CD4-positive, alpha-beta T cell treated with Interleukin-15 for 4 hours (primary cell): ENCODE measurements at regions not wholly inside any gene's neighbourhood (a gene's known extent, or its start where the extent isn't known, plus 50 kb on each side); places are given as distances from the start of the nearest gene placed in this dataset.

ENCODE experiments used
- DNase-seq: peaks from one replicate; pipeline ENCODE4 v3.0.0-alpha.2; 2020; ENCODE audit warnings: low spot score

DNA sequence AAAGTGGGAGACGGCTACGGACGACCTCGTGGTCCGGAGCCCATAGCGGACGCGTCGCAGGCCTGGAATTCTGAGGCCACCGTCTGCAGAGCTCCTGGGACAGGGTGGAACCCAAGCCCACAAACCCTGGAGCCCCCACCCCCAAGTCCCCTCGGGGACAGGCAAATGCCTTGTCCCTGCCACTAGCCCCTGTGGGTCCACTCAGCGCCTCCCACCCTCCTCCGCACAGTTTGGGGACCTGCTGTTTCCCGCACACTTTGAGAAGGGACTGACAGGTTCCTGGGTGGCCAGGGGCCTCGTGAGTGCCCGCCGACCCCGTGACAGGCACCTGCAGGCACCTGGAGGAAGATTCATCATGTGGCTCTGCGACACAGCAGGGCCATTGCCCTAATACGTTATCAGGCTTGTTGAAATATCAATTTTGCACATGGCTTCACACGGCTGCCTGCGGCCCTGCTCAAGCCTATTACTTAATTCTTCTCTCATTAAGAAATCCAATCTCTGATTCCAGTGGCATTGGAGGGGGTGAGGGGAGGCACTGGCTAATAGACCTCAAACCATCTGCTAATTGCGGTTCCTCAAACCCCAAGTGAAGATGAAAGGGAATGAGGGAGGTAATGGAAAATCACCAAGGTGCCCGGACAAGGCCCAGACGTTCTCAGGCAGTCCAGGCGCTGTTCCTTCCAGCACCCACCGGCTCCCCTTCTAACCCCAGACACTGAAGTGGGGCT lies 672.5 kb downstream of the BRD1 start:
- no peak for DNase-seq

DNA sequence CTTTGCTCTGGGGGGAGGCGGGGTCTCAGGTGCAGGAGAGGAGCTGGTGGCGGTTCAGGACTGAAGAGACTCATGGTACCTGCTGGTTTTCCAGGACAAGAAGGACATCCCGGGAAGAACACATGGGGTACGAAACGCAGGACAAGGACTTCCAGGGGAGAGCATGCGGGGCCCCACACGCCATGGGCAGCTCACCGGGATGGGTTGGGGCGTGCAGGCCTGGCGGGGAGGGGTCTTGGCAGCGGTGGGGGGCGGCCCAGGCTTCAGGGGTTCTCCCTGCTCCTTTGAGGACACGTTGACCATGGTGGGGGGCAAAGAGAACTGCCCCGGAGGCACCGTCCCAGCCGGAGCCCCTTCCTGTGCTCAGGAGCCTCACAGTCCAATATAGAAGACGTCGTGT lies 673.2 kb downstream of the BRD1 start:
- DNase-seq = no peak

DNA sequence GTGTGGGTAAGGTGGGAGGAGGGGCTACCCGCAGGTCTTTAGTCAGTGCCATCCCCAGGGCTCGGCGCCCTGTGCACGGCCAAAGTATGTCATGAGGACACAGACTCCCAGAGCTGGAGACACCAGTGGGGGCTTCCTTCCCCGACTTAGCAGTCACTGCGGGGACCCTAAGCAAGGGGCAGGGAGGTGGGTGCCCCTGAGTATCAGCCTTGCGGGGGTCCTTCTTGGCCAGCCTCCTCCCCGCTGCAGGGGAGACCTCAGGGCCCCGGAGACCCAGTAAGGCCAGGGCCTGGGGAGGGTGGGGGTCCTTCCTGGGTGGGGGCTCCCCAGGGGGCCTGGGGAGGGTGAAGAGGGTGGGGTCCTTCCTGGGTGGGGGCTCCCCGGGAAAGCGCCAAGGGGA lies 673.8 kb downstream of the BRD1 start:
- no peak for DNase-seq

DNA sequence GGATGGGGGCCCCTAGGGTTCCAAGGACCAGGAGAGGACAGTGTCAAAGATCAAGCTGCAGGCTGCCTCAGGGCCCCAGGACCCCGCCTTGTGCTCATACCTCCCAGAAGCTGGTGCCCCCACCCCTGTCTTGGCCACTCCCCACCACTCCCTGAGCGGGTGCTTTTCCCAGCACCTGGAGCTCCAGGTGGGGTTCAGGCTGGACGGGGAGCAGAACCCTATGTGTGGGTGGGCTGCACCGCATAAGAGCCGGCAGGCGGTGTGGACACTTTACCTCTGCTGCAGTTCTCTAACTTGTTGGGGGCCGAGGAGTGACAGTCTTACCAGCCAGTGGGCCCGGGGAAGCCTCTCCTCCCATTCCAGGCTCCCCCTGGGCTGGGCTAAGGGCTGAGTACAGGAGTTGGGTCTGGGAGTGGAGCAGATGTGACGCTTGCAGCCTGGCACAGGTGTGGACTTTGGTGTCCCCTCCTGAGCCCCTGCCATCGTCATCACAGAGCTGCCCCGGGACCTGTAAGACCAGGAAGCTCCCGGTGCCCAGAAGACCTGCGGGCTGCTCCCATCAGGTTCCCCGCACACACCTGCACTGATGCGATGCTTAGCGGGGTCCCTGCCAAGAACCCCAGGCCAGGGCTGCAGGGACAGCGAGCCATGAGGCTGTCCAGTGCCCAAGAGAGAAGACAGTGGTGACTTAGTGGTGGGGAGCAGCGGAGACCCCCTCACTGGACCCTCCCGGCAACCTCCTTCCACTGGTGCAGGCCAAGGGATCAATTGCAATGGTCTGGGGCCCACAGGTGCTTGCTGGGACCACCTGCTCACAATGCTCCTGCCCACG lies 674.5 kb downstream of the BRD1 start:
- DNase-seq = no peak

DNA sequence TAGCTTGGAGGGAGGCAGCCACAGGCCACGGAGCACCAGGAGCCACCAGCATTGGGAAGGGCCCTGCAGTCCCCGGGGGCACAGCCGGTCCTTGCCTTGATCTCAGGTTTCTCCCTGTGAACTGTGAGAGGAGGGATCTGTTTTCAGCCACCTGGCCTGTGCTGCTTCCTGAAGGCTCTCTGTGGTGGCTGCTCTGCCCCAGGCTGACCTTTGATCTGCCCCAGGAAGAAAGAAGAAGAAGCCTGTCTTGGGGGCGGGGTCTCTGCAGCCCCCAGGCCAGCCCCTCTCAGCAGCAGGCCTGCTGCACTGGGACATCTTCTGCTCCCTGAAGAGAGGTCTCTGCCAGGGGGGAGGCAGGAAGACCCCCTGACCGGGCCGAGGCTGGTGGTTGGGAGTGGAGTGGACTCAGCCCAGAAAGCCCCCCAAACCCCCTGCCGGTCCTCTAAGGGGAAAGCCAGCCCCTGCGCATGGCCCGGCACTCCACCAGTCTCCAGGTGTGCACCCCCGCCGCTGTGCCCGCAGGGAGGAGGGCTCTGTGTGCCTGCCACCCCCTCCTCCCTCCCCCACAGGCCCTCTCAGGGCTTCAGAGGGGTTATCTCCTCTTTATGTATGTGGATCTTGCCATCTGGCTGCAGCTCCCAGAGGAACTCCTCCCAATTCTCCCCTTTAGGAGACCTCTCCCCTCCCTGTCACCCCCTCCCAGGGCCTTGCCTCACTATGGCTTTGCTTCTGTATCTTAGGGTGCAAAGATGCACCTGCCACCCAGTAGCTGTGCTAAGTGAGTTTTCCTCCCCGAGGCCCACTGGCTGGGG lies 675.3 kb downstream of the BRD1 start:
- no peak for DNase-seq

DNA sequence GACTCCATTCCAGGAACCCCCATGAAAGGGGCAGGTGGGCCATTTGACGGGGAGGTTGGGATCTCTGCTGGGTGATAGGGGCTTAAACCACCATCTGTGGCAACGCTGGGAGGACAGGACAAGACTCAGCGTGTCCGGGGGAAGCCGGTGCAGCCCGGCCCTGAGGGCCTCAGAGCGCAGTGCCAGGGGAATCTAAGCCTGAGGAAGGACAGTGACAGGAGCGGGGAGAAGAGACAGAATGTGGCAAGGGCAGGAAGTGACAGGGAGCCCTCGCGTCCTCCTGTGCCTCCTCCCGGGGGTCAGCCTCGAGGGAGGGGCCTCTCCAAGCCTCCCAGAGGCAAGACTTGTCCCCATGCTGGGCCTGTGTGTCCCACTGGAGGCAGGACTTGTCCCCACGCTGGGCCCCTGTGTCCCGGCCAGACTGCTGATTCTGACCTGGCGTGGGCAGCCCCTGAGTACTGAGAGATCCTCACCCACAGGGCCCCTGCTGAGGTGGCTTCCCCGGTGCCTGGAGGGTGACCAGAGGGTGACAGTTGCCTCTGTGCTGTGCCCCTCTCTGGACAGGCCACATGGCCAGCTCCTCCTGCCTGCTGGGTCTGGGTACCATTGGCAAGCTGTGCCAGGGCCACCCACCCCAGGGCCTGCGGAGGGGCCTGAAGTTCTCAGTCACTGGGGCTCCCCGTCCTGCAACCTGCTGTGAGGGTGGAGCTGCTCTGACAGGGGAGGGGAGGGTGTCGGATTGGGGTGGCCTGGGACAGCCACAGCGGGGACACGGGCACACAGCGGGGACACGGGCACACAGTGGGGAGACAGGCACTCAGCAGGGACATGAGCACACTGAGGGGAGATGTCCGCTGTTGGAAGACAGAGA lies 676.2 kb downstream of the BRD1 start:
- no peak for DNase-seq

DNA sequence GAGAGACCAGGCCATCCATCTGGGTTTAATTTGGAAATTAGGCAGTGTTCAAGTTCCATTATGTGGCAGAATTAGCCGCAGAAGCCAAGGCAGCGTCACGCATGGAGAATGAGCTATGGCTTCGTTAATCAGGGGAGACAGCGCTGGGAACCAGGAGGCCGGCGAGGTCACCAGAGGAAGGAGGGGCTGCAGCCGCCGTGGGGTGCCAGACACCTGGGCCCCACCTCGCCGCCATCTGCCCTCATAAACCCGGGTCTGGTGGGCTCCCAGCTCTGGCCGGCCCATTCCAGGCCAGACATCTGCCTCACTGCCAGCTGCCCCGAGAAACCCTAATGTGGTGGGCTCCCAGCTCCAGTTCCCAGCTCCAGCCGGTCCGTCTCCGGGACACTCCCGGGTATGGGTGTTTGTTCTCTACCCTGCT lies 676.9 kb downstream of the BRD1 start:
- no peak for DNase-seq

DNA sequence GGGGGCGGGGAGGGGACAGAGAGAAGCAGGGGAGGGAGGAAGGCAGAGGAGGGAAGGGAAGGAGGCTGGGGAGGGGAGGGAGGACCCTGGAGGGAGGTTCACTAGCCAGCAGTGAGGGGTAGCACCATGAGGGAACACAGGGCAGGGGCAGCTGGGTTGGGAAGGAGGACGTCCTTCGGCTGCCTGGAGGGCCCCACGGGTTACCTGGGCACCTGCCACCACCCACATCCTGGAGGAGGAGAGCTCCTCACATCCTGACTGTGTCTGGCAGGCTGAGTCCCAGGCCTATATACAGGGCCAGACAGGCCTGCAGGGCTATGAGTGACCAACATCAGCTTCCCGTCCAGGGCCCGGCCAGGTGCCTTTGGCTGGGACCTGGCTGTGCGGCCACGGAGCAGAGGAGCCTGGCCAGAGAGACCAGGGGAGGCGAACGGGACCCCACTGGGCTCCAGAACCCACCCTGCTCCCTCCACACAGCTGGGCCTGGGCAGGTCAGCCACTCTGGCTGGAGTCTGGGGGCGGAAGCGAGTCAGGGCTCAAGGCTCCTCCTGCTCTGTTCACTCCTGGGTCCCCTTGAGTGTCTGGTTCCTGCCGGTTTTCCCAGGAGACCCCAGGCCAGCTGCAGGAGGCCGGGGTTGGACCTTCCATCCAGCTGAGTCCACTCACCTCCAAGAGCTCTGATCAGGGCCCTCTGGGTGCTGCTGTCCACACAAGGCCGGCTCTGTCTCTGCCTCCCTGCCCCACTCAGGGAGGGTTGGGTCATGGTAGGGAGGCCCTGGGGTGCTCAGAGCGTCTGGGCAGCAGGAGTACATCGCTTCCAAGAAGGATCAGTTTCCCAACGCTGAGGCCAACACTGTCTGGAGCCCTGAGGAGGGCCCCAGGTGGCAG lies 677.7 kb downstream of the BRD1 start:
- no peak for DNase-seq

DNA sequence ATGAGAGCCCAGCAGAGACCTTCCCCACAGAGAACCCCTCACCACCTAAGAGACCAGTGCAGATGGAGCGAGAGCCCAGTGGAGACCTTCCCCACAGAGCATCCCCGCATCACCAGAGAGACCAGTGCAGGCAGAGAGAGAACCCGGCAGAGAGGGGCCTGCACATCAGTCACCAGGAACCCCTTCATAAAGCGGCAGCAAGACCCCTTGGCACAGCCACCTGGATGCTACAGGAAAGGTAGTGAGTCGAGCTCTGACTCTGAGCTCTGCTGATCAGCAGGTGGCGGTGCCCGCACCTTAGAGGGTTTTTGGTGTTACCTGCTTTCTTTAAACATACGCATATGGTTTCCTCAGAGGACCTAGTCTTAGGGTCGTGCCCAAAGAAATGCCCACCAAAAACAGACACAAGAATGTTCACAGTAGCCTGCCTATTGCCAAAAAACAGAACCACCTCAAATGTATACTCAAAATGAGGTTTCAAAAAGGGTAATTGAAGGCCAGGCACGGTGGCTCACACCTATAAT lies 678.7 kb downstream of the BRD1 start:
- no peak for DNase-seq

DNA sequence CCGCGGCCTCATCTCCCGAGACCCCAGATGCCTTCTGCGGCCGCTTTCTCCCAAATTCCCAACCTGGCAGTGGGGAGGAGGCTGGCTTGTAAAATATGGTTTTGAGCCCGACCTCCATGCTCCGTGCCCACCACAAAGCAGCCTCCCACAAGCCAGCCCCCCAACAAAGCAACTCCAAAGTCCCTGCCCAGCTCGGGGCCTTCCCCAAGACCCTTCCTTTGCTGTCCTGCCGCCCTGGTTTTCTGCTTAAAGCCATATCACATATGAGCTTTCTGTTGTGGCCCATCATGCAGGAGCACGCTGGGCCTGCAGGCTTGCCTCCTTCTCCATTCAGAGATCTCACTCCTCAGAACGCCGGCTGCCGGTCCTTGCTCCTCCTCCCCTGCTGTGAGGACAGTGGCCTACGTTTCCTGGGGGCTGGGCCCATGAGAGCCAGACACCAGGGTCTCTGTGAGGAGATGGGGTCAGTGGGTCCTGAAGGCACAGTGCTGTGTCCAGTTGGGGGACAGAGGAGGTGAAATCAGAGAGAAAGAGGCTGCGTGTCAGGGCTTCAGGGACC lies 680.0 kb downstream of the BRD1 start:
- DNase-seq = no peak

DNA sequence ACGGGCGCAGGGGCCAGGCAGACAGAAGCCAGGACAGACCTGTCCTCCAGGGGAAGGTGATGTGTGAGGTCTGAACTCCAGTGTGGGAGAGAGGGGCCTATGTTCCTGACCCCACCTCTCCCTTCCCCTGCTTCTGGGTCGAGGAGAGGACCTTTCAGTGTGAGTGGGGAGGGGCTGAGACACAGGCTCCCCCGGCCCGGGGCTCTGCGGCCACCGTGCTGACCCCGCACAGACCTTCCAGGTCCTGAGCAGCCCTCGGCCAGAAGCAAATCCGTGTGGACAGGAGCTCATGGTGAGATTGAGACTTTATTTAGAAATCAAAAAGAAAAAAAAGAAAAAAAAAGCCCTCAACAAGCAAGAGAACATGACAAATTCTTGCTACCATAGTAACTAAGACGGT lies 680.5 kb downstream of the BRD1 start:
- DNase-seq = no peak

DNA sequence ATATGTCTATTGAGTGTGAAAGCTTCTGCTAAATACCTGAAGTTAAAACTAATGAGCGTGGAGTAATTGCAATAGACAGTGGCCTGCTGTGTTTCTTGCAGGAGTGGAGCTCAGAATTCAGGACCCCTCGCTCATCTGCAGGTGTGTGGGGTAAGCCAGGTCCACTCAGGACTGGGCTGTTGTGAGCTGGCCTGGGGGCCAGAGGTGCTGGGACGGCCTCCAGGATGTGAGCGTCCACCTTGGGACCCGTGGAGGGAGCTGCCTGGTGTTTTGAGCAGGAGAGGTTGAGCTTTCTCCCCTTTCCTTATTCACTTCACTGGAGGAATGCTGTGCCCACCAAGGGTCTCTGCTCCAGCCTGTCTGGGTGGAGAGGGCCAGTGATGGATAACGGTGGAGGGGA lies 681.2 kb downstream of the BRD1 start:
- no peak for DNase-seq

DNA sequence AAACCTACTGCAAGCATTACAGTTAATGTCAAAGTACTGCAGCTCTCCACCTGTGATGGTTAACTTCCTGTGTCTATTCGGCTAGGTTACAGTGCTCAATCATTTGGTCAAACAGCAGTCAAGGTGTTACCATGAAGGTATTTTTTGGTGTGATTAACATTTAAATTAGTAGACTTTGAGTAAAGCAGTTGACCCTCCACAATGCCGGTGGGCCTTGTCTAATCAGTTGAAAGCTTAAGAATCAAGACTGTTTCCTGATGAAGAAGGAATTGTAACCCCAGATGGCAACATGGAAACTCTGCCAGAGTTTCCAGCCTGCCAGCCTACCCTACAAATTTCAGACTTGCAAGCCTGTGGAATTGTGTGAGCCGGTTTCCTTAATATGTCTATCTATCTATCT lies 683.9 kb downstream of the BRD1 start:
- no peak for DNase-seq

DNA sequence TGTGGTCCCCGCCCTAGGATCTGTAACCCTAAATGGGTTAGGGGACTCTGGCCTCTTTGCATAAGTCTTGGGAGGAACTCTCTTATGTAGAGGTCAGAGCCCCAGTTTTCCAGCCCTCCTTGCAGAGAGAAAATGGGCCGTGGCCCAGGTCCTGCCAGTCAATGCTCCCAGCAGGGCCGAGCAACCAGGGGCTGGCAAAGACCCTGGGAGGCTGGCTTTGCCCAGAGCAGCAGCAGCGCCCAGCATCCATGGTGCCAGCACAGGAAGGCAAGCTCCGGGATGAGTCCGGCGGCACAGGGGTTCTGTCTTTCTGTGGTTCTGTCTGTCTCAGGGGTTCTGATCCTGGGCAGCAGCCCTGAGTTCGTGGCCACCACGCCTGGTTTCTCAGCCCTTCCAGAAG lies 684.8 kb downstream of the BRD1 start:
- DNase-seq = no peak

DNA sequence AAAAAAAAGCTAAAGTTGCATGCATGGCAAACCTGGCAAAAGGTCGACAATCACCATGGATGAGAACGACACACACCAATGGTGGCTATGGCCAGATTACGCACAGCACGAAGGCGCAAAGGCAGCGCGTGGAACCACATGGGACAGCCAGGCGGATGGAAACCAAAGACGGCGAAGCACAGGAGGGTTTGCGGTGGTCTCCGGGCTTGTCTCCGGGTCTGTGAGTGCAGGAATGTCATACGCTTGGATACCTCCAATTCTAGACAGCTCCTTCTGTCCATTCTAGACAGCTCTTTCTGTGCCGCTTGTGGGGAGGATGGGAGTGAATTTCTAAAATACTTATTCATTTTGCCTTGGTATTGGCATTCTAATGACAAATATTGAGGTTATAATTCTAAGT lies 685.4 kb downstream of the BRD1 start:
- no peak for DNase-seq

DNA sequence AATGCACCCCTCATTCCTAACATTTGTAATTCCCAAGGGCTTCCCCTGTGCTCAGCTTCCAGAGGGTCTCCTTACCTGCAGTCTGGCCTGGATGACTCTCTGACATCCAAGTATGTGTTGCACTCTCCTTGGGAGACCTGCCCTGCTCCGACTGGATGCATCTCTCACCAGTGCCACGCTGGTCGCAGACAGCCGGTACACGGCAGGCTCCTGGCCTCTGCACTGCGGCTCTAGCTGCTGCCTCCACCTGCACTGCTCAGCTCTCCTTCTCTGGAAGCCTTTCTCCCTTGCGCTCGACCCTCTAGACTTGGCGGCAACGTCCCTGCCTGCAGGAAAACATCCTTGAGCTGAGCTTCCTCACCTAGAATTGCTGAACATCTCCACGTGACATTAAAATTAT lies 685.9 kb downstream of the BRD1 start:
- DNase-seq = no peak

DNA sequence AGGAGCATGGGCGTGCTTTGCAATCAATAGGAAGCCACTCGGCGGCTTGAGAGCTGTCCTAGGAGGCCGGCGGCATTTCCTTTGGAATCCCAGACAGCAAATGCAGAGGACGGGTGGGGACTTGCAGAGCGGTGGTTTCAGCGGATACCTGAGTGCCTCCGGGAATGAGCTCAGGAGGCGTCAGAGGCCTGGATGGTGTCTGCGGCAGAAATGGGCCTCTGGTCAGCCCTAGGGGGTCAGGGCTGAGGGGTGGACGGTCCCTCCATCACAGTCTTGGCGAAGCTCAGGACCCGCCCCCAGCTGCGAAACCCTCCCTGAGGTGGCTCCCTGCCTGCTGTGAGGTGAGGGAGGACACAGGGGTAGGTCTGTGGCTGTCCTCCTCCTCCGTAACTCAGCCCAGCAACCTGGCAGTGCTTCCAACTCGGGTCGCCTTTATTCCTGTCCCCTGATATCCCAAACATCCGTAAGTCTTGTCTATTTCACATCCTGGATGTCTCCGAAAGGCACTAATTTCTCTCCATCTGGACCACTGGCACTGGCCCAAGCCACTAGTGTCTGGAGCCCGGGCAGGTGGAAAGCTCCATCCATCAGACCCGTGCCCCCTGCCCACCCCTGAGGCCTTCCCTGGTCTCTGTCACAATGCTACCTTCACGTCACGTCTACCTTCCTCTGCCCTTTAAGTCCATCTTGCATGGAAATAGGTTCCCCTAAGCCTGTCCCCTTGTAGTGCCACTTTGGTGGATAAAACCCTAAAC lies 686.6 kb downstream of the BRD1 start:
- no peak for DNase-seq

DNA sequence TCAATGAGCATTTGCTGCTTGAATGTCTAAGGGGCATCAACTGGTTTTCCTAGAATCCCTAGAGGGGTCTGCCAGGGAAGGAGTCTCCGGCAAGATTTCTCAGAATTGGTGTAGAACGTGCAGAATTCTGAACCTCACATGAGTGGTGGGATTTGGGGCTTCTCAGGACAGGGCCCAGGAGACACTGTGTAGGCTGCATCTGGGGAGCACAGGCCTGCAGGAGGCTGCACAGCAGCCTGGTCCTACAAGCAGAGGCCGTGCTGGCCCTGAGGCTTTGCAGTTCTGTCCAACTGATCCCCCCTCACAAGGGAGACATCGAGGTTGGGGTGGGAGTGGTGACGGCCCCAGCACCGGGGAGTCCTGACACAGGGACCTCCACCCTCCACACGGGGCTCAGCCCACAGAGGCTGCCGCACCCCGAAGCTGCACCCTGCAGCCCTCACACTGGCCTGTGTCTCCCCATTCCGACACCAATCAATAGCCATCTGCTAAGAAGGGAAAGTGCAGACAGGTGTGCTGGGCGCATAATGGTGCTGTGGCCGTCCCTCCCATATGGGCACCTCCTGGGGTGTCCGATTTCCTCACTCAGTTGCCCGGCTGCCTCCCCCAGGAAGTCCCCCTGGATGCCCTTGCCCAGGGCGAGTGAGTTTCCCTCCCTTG lies 688.1 kb downstream of the BRD1 start:
- no peak for DNase-seq

DNA sequence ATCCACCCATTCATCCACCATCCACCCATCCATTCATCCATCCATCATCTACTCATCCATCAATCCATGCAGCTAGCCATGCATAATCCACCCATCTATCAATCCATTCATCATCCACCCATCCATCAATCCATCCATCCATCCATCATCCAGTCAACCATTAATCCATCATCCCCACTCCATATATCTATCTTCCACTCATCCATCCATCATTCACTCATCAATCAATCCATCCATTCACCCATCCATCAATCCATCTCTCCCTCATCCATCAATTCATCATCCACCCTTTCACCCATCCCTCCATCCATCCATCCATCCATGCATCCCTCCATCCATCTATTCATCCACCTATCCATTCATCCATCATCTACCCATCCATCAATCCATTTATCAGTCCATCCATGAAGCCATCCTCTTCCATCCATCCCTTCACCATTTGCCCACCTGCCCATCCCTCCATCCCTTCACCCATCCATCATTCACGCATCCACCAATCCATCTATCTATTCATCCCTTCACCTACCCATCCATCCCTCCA lies 689.4 kb downstream of the BRD1 start:
- no peak for DNase-seq
